GM06990 (cell line): ENCODE measurements at regions not wholly inside any gene's neighbourhood (a gene's known extent, or its start where the extent isn't known, plus 50 kb on each side); places are given as distances from the start of the nearest gene placed in this dataset.

ENCODE experiments used
- DNase-seq: peaks from one replicate; pipeline ENCODE4 v3.0.0-alpha.2; 2011; ENCODE audit not compliant: insufficient read length; ENCODE audit errors: extremely low read depth
- H3K27me3 ChIP-seq: replicated peaks from 2 replicates; pipeline ENCODE4 v1.6.0; 2011; ENCODE audit warnings: low read length; ENCODE audit not compliant: control insufficient read depth, insufficient read depth
- H3K36me3 ChIP-seq: 2 replicates; pipeline ENCODE4 v1.5.1; 2011; ENCODE audit warnings: low read length; ENCODE audit not compliant: control insufficient read depth, insufficient read depth
- H3K4me3 ChIP-seq: replicated peaks from 2 replicates; pipeline ENCODE4 v1.5.1; 2011; ENCODE audit warnings: low read depth, mild to moderate bottlenecking, control low read depth, low read length
- TF ChIP-seq, protein P1 (sequence below): IDR thresholded peaks from 2 replicates; pipeline ENCODE4 v1.5.1; 2011; ENCODE audit warnings: low read length, control low read depth, mild to moderate bottlenecking, inconsistent platforms; ENCODE audit not compliant: insufficient read depth, poor library complexity, severe bottlenecking

DNA sequence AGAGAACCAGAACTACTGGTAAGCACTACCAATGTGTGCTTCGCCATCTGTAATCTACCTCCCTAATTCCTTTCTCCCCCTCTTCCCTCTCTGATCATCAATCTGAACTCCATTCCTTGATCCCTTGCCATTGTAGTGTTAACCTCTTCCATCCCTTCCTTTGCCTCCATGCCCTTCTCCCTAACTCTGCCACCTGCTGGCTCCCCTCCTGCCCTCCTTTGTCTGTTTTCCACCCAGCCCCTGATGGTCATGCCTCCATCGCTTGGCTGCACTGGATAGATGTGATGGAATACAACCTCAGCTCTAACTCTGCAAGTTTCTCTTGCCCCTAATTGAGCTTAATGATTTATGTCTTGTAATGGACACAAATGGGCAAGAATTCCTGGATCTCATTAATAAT, 108.2 kb upstream of the ASIC2 start:
- Histone ChIP-seq H3K36me3 (no peaks in the 10 kb centered on the region), H3K4me3 (no peak overlapping the region), H3K27me3 (no peaks in the 10 kb centered on the region; the same call in 1 of the 2 replicates)
- no peak for DNase-seq
- TF ChIP-seq, protein P1, sequence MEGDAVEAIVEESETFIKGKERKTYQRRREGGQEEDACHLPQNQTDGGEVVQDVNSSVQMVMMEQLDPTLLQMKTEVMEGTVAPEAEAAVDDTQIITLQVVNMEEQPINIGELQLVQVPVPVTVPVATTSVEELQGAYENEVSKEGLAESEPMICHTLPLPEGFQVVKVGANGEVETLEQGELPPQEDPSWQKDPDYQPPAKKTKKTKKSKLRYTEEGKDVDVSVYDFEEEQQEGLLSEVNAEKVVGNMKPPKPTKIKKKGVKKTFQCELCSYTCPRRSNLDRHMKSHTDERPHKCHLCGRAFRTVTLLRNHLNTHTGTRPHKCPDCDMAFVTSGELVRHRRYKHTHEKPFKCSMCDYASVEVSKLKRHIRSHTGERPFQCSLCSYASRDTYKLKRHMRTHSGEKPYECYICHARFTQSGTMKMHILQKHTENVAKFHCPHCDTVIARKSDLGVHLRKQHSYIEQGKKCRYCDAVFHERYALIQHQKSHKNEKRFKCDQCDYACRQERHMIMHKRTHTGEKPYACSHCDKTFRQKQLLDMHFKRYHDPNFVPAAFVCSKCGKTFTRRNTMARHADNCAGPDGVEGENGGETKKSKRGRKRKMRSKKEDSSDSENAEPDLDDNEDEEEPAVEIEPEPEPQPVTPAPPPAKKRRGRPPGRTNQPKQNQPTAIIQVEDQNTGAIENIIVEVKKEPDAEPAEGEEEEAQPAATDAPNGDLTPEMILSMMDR: no peak

DNA sequence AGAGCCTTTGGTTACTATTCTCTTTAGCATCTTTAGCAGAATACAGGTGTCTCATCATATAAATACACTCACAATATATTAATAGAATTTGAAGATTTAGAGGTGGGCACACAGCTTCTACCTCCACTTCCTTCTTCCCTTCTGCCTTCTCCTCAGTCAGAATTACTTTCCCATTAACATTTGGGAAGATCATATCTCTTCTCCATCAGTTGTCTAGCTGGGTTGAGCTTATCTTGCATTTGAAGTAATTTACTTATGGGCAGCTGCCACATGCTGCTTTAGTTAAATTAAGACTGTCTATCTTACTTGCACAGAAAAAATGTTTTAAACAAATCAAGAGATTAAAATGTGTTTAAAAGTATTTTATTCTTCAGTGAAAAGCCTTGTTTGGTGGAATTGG, 110.1 kb upstream of the ASIC2 start:
- Histone ChIP-seq H3K4me3 (no peak overlapping the region), H3K27me3 (no peaks in the 10 kb centered on the region; the same call in 1 of the 2 replicates), H3K36me3 (no peaks in the 10 kb centered on the region)
- TF ChIP-seq, protein P1: no peak
- DNase-seq: no peak

DNA sequence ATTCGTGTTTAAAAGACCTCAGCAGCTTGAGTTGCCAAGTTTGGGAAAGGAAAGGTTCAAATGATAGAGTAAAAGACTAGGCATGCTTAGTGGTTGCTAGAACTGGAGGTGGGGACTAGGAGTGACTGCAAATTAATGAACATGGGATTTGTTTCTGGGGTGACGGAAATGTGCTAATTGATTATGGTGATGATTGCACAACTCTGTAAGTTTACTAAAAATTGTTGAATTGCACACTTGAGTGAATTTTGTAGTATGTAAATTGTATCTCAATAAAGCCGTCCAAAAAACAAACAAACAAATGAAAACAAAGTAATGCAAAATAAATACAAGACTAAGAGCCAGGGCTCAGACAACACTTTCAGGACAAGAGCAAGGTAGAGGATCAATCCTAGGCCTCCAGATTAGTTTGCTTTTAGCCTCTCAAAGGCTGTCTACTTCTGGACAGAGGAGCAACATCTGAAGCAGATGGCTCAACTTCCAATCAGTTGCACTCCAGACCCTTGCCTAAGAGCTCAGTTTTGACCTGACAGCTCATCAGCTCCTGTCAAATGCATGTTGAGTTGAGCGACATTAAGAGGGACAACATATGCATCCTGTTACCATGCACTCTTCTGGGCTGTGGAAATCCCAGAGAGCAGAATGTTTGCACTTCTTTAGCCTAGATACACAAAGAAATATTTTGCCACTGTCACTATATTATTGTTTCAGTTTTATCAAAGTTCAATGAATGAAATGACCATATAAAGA, 111.2 kb upstream of the ASIC2 start:
- Histone ChIP-seq H3K36me3 (no peaks in the 10 kb centered on the region), H3K4me3 (no peak overlapping the region), H3K27me3 (no peaks in the 10 kb centered on the region; the same call in 1 of the 2 replicates)
- no peak for DNase-seq
- TF ChIP-seq, protein P1: no peak

DNA sequence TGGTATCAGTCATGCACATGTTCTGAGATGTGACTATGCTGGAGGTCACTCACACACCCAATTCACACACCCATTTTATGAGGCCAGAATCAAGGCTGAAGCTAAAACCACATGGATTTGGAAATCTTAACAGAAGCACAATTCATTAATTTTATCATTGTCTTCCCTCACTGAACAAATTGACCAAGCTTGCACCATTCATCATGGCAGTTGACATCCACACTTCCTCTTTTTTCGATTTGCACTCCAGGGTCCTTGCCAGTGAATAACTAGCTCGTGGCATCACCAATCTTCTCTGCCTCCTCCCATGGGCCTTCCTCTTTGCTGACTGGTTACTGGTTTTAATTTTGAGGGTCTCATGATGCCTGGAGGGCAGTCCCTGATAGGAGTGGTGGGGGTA, 123.0 kb upstream of the ASIC2 start:
- TF ChIP-seq, protein P1: no peak
- no peak overlapping the region for H3K4me3 ChIP-seq
- H3K36me3 ChIP-seq: no peaks in the 10 kb centered on the region
- no peaks in the 10 kb centered on the region; the same call in none of the 2 replicates for H3K27me3 ChIP-seq
- DNase-seq: no peak

DNA sequence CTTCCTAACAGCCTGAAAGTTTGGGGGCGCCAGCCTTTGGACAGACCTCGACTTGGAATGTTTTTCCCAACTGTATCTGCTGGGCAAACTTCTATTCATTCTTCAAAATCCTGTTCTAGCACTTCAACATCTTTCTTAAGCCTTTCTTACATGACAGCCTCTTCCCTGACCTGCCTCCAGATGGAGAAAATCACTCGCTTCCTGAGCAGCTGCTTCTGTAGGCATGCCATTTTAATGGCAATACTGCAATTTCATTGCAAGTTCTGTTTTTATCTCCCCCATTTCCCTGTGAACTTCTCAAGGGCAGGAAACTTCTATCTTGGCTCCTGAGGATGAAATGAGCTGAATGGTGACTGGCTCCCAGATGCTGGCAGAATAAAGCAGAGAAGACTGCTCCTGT, 128.8 kb upstream of the ASIC2 start:
- Histone ChIP-seq H3K36me3 (no peaks in the 10 kb centered on the region), H3K27me3 (no peaks in the 10 kb centered on the region; the same call in 1 of the 2 replicates), H3K4me3 (no peak overlapping the region)
- DNase-seq: no peak
- TF ChIP-seq, protein P1: no peak
